ENCODE measurements at regions not wholly inside any gene's neighbourhood (a gene's known extent, or its start where the extent isn't known, plus 50 kb on each side); places are given as distances from the start of the nearest gene placed in this dataset.

DNA sequence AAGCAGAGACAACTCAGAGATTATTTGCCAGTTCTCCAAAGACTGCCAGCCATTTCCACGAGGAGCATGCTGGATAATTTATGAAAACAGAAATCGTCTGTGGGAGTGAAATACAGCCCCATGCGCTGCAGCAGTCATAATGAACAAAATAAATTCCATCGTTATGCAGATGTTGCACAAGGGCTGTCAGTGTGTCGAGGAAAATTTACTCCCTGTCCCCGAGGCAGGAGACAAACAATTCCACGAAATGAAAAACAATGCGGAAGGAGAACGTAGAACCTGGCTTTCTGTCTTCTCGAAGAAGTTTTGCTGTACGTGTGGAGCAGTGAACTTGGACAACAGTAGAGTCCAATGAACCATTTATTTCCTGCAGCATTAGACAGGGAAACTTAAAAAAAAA is 399.4 kb downstream of the CD83 start:
- ATAC-seq (ENCODE audit: low read depth) (no peak), DNase-seq (ENCODE audit: low spot score) (no peak)
- Histone ChIP-seq H3K4me3 (ENCODE audit: severe bottlenecking) (no peak overlapping the region), H3K9me3 (ENCODE audit: severe bottlenecking) (no peaks in the 10 kb centered on the region), H3K27me3 (ENCODE audit: insufficient read depth, poor library complexity, severe bottlenecking) (no peaks in the 10 kb centered on the region), H3K27ac (ENCODE audit: poor library complexity, severe bottlenecking) (no peak overlapping the region), H3K4me1 (ENCODE audit: insufficient read depth, poor library complexity, severe bottlenecking) (peaks cover 3% of the 10 kb centered on the region), H3K36me3 (ENCODE audit: low read depth) (no peaks in the 10 kb centered on the region)
- TF ChIP-seq, protein P1, sequence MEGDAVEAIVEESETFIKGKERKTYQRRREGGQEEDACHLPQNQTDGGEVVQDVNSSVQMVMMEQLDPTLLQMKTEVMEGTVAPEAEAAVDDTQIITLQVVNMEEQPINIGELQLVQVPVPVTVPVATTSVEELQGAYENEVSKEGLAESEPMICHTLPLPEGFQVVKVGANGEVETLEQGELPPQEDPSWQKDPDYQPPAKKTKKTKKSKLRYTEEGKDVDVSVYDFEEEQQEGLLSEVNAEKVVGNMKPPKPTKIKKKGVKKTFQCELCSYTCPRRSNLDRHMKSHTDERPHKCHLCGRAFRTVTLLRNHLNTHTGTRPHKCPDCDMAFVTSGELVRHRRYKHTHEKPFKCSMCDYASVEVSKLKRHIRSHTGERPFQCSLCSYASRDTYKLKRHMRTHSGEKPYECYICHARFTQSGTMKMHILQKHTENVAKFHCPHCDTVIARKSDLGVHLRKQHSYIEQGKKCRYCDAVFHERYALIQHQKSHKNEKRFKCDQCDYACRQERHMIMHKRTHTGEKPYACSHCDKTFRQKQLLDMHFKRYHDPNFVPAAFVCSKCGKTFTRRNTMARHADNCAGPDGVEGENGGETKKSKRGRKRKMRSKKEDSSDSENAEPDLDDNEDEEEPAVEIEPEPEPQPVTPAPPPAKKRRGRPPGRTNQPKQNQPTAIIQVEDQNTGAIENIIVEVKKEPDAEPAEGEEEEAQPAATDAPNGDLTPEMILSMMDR (IDR thresholded peaks at IDR 0.05; ENCODE audit: poor library complexity, severe bottlenecking): no peak

DNA sequence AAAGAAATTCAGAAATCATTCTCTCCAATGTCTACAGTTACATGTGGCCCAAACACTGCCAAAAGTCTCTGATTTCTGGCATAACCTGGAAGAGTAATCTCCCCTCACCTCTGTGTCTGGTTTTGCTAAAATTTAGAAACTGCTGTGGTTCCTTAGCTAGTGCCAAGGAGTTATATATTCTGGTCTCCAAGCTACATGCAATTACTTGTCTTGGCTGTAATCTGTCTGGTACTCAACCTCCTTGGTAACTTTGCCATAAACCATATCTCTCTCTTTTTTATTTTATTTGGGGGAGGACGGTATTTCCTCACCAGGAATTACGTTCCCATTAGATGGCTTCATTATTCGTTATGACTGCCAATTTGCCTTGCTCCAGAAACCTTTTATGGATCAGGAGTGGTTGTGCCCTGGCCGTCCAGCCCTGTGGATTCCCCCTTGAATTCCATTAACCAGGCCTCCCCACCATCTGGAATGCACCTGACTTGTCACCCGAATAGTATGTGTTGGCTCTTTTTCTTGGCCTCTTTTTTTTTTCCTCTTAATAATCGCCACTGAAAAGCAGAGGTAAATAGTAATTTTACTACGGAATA is 400.0 kb downstream of the CD83 start:
- H3K27me3 ChIP-seq (ENCODE audit: insufficient read depth, poor library complexity, severe bottlenecking): no peaks in the 10 kb centered on the region
- ATAC-seq (ENCODE audit: low read depth): no peak
- no peaks in the 10 kb centered on the region for H3K9me3 ChIP-seq (ENCODE audit: severe bottlenecking)
- TF ChIP-seq, protein P1 (IDR thresholded peaks at IDR 0.05; ENCODE audit: poor library complexity, severe bottlenecking): no peak
- H3K27ac ChIP-seq (ENCODE audit: poor library complexity, severe bottlenecking): no peak overlapping the region
- no peak for DNase-seq (ENCODE audit: low spot score)
- H3K4me3 ChIP-seq (ENCODE audit: severe bottlenecking): no peak overlapping the region
- peaks cover 3% of the 10 kb centered on the region for H3K4me1 ChIP-seq (ENCODE audit: insufficient read depth, poor library complexity, severe bottlenecking)
- no peaks in the 10 kb centered on the region for H3K36me3 ChIP-seq (ENCODE audit: low read depth)

DNA sequence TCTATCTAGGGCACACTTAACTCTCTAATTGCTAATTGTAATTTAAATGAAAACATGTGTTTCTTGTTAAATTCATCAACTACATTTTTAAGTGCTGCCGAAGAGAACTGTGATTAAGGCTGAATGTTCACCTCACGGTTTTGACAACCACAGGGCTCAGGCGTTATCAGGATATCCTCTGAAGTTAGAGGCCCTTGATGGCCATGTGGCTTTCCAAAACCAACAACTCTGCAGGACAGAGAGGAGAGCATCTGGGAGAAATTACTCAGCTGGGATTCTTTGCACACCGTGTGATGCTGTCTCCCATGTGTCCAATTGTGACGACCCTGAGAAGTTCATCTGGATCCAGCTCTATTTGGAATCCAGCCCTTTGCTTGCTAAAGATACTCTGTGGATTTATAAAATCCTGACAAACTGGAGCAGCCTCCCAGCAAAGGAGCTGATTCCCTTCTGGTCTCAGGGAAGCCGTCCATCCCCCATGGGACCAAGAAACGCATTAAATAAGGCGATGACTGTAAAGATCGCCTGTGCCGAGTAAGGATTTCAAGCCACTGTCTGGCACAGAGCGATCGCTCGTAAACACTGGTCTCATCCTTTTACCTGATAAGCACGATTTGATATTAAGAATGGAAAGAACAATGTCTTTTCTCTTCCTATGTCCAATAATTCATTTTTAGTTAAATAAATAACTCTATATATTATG is 401.1 kb downstream of the CD83 start:
- Histone ChIP-seq H3K4me1 (ENCODE audit: insufficient read depth, poor library complexity, severe bottlenecking) (peaks cover 3% of the 10 kb centered on the region), H3K27ac (ENCODE audit: poor library complexity, severe bottlenecking) (no peak overlapping the region), H3K36me3 (ENCODE audit: low read depth) (no peaks in the 10 kb centered on the region), H3K4me3 (ENCODE audit: severe bottlenecking) (no peak overlapping the region), H3K27me3 (ENCODE audit: insufficient read depth, poor library complexity, severe bottlenecking) (no peaks in the 10 kb centered on the region), H3K9me3 (ENCODE audit: severe bottlenecking) (no peaks in the 10 kb centered on the region)
- no peak for ATAC-seq (ENCODE audit: low read depth)
- TF ChIP-seq, protein P1 (IDR thresholded peaks at IDR 0.05; ENCODE audit: poor library complexity, severe bottlenecking): no peak
- no peak for DNase-seq (ENCODE audit: low spot score)

DNA sequence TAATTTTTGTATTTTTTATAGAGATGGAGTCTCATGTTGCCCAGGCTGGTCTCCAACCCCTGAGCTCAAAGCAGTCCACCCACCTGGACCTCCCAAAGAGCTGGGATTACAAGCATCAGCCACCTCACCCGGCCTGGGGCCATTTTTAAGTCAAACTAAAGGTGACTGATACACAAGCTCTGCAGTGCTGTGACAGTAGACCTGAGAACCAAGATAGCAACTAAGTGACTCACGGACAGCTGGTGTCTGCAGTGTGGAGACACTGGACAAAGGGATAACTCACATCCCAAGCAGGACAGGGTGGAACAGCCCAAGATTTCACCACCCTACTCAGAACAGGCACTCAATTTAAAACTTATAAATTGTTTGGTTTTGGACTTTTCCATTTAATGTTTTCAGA is 402.5 kb downstream of the CD83 start:
- H3K4me1 ChIP-seq (ENCODE audit: insufficient read depth, poor library complexity, severe bottlenecking): peaks cover 3% of the 10 kb centered on the region
- peak overlapping the region; percentile 42 for H3K27ac ChIP-seq (ENCODE audit: poor library complexity, severe bottlenecking)
- no peaks in the 10 kb centered on the region for H3K36me3 ChIP-seq (ENCODE audit: low read depth)
- no peaks in the 10 kb centered on the region for H3K9me3 ChIP-seq (ENCODE audit: severe bottlenecking)
- no peak overlapping the region for H3K4me3 ChIP-seq (ENCODE audit: severe bottlenecking)
- ATAC-seq (ENCODE audit: low read depth) (peak; percentile 80), DNase-seq (ENCODE audit: low spot score) (no peak)
- TF ChIP-seq, protein P1 (IDR thresholded peaks at IDR 0.05; ENCODE audit: poor library complexity, severe bottlenecking): no peak
- no peaks in the 10 kb centered on the region for H3K27me3 ChIP-seq (ENCODE audit: insufficient read depth, poor library complexity, severe bottlenecking)

DNA sequence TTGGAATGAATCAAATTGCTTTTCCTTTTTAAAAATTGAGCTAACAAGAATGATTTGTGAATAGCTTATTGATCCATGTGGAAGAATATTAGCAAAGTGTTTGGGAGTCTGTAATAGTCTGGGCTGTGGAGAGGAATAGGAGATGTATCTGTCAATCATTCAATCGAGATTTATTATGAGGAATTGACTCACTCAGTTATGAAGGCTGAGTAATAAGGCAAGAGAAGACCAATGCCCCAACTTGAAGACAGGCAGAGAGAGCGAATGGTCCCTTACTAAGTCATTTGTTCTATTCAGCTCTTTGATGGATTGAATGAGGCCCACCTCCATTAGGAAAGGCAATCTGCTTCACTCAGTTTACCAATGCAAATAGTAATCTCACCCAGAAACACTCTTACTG is 403.0 kb downstream of the CD83 start:
- Histone ChIP-seq H3K27me3 (ENCODE audit: insufficient read depth, poor library complexity, severe bottlenecking) (no peaks in the 10 kb centered on the region), H3K4me1 (ENCODE audit: insufficient read depth, poor library complexity, severe bottlenecking) (peaks cover 3% of the 10 kb centered on the region), H3K4me3 (ENCODE audit: severe bottlenecking) (no peak overlapping the region), H3K27ac (ENCODE audit: poor library complexity, severe bottlenecking) (peak overlapping the region; percentile 42), H3K9me3 (ENCODE audit: severe bottlenecking) (no peaks in the 10 kb centered on the region), H3K36me3 (ENCODE audit: low read depth) (no peaks in the 10 kb centered on the region)
- ATAC-seq (ENCODE audit: low read depth): peak; percentile 64; the same call in 1 of the 3 replicates
- TF ChIP-seq, protein P1 (IDR thresholded peaks at IDR 0.05; ENCODE audit: poor library complexity, severe bottlenecking): no peak
- DNase-seq (ENCODE audit: low spot score): no peak
